ES-I3 (cell line): ENCODE measurements at regions not wholly inside any gene's neighbourhood (a gene's known extent, or its start where the extent isn't known, plus 50 kb on each side); places are given as distances from the start of the nearest gene placed in this dataset.

Experiments used
- H3K36me3 ChIP-seq: 2 replicates; pipeline ENCODE4 v1.6.1; 2013; ENCODE audit warnings: mild to moderate bottlenecking, low read length, control low read depth, moderate library complexity; ENCODE audit not compliant: insufficient read depth
- H3K4me1 ChIP-seq: 2 replicates; pipeline ENCODE4 v1.6.1; 2013; ENCODE audit warnings: mild to moderate bottlenecking, control low read depth, low read length; ENCODE audit not compliant: insufficient read depth
- H3K9ac ChIP-seq: 2 replicates; pipeline ENCODE4 v1.6.1; 2013; ENCODE audit warnings: low read depth, mild to moderate bottlenecking, low read length, moderate library complexity
- H3K9me3 ChIP-seq: 2 replicates; pipeline ENCODE4 v1.6.1; 2013; ENCODE audit warnings: mild to moderate bottlenecking, low read length, moderate library complexity; ENCODE audit not compliant: control insufficient read depth, insufficient read depth

GRCh38 chr13:72101768-72102400 is 234.9 kb upstream of the DACH1 start:
- H3K36me3 ChIP-seq = no peaks in the 10 kb centered on the region
- H3K9ac ChIP-seq = no peak overlapping the region
- H3K4me1 ChIP-seq = no peaks in the 10 kb centered on the region
- H3K9me3 ChIP-seq = no peaks in the 10 kb centered on the region

GRCh38 chr13:72100339-72100738 is 233.3 kb upstream of the DACH1 start:
- no peak overlapping the region for H3K9ac ChIP-seq
- no peaks in the 10 kb centered on the region for H3K36me3 ChIP-seq
- H3K9me3 ChIP-seq = no peaks in the 10 kb centered on the region
- no peaks in the 10 kb centered on the region for H3K4me1 ChIP-seq

DNA sequence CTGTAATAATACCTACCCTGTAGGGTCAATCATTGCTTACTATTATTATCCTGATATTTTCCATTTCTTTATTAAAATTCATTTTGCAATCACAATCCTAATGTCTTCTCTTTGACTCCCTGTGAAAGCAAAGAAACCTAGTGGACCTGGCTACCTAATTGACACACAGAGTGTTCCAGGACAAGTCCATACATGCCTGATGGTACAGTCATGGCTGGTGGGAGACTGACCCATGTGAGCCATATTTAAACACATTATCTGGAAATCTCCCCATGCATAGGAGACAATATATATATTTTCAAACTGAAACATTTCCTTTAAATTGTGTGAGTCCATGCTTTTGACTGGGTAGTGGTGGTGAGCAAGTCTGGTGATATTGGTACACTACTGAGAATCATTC is 230.6 kb upstream of the DACH1 start:
- H3K9ac ChIP-seq = no peak overlapping the region
- no peaks in the 10 kb centered on the region for H3K4me1 ChIP-seq
- H3K36me3 ChIP-seq = no peaks in the 10 kb centered on the region
- H3K9me3 ChIP-seq = no peaks in the 10 kb centered on the region

- Histone ChIP-seq H3K36me3 (no peaks in the 10 kb centered on the region), H3K9me3 (no peaks in the 10 kb centered on the region), H3K9ac (no peak overlapping the region), H3K4me1 (no peaks in the 10 kb centered on the region)
These were observed 226.3 kb upstream of the DACH1 start for GRCh38 chr13:72093262-72093661.

- H3K36me3 ChIP-seq = no peaks in the 10 kb centered on the region
- no peaks in the 10 kb centered on the region for H3K4me1 ChIP-seq
- H3K9me3 ChIP-seq = no peaks in the 10 kb centered on the region
- no peak overlapping the region for H3K9ac ChIP-seq
These were observed 207.7 kb upstream of the DACH1 start for GRCh38 chr13:72074663-72075062.

GRCh38 chr13:72072261-72072660 is 205.3 kb upstream of the DACH1 start:
- Histone ChIP-seq H3K4me1 (0 out of 2 replicates have a peak, but pooled peaks cover 5% of the 10 kb centered on the region), H3K36me3 (no peaks in the 10 kb centered on the region), H3K9ac (no peak overlapping the region), H3K9me3 (no peaks in the 10 kb centered on the region)

- 0 out of 2 replicates have a peak, but pooled peaks cover 5% of the 10 kb centered on the region for H3K4me1 ChIP-seq
- H3K36me3 ChIP-seq = no peaks in the 10 kb centered on the region
- no peak overlapping the region for H3K9ac ChIP-seq
- H3K9me3 ChIP-seq = no peaks in the 10 kb centered on the region
These were observed 204.7 kb upstream of the DACH1 start for GRCh38 chr13:72071713-72072112.

DNA sequence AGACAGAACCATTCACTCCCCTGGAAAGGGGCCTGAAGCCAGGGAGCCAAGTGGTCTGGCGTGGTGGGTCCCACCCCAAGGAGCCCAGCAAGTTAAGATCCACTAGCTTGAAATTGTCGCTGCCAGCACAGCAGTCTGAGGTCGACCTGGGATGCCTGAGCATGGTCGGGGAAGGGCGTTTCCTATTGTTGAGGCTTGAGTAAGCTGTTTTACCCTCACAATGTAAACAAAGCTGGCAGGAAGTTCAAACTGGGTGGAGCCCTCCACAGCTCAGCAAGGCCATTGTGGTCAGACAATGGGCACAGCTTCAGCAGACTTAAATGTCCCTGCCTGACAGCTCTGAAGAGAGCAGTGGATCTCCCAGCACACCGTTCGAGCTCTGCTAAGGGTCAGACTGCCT is 195.6 kb upstream of the DACH1 start:
- H3K36me3 ChIP-seq = no peaks in the 10 kb centered on the region
- no peak overlapping the region for H3K9ac ChIP-seq
- H3K4me1 ChIP-seq = peaks cover 5% of the 10 kb centered on the region
- H3K9me3 ChIP-seq = peaks cover 2% of the 10 kb centered on the region; the same call in 1 of the 2 replicates

DNA sequence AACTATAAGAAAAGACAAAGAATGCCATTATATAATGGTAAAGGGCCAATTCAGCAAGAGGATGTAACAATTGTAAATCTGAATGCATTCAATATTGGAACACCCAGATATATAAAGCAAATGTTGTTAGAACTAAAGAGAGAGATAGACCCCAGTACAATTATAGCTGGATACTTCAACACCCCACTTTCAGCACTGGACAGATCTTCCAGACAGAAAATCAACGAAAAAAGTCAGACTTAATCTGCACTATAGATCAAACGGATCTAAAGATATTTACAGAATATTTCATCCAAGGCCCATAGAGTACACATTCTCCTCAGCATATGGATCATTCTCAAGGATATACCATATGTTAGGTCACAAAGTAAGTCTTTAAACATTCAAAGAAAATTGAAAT is 194.6 kb upstream of the DACH1 start:
- H3K9me3 ChIP-seq = peaks cover 2% of the 10 kb centered on the region; the same call in 1 of the 2 replicates
- no peaks in the 10 kb centered on the region for H3K36me3 ChIP-seq
- H3K9ac ChIP-seq = no peak overlapping the region
- peaks cover 5% of the 10 kb centered on the region for H3K4me1 ChIP-seq

DNA sequence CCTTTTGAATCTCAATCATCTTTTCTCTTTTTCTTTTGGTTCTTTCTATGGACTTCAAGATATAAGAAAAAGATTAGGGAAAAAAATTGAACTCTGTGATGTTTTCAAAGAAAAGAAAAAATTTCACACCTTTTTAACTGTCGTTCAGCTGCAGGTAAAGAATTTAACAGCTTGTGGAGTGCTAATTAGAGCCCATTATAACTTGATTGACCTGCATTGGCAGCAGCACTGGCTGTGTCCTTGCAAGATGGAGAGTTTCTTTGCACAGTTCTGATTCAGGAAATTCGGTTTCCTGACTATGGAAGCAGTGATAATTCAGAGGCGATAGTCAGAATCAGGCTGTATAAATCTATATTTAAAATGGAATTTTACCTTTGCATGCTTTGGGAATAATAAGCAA is 183.2 kb upstream of the DACH1 start:
- Histone ChIP-seq H3K36me3 (no peaks in the 10 kb centered on the region), H3K4me1 (no peaks in the 10 kb centered on the region; the same call in 1 of the 2 replicates), H3K9me3 (peaks cover under 1% of the 10 kb centered on the region; the same call in 1 of the 2 replicates), H3K9ac (no peak overlapping the region)

DNA sequence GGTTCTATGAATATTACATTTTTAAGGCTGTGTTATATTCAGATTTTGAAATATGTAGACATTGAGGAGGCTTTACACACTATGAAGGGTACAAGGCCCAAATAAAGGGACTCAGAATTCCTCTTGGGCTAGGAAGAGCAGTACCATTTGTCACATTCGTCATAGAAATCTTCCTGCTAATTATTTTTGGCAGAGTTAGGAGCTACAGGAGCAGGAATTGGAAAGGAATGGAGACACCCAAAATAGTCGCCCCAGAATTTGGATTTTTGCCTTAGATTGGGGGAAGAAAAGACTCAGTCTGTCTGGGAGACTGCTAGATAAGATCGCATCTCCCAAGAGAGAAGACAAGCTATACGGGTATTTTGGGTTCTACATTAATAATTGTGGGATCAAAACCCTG is 176.4 kb upstream of the DACH1 start:
- Histone ChIP-seq H3K36me3 (no peaks in the 10 kb centered on the region), H3K4me1 (no peaks in the 10 kb centered on the region), H3K9me3 (no peaks in the 10 kb centered on the region), H3K9ac (no peak overlapping the region)

GRCh38 chr13:72041165-72041564 is 174.2 kb upstream of the DACH1 start:
- Histone ChIP-seq H3K36me3 (no peaks in the 10 kb centered on the region), H3K9ac (no peak overlapping the region), H3K9me3 (no peaks in the 10 kb centered on the region), H3K4me1 (no peaks in the 10 kb centered on the region)

DNA sequence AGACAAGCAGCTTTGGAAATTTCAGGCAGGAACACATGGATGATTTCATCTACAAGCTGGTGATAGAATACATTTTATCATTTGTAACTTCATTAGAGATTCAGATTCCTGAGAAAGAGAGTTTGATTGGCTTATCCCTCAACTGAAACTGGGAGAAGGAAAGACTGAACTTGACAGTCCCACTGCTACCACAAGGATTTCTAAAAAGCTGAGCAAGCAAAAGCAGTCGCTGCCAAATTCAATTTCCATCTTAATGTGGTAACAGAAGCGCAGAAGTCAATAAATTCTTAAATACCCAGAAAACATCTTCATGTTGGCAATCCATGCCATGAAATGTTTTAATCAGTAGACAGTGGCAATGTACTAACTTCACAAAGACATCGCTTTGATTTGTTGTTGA is 172.1 kb upstream of the DACH1 start:
- Histone ChIP-seq H3K36me3 (no peaks in the 10 kb centered on the region), H3K4me1 (no peaks in the 10 kb centered on the region), H3K9ac (no peak overlapping the region), H3K9me3 (no peaks in the 10 kb centered on the region)

- no peak overlapping the region for H3K9ac ChIP-seq
- H3K4me1 ChIP-seq = no peaks in the 10 kb centered on the region
- no peaks in the 10 kb centered on the region for H3K9me3 ChIP-seq
- no peaks in the 10 kb centered on the region for H3K36me3 ChIP-seq
These were observed 163.0 kb upstream of the DACH1 start for GRCh38 chr13:72029981-72030380.

- H3K4me1 ChIP-seq = no peaks in the 10 kb centered on the region
- H3K36me3 ChIP-seq = no peaks in the 10 kb centered on the region
- H3K9me3 ChIP-seq = no peaks in the 10 kb centered on the region
- H3K9ac ChIP-seq = no peak overlapping the region
These were observed 158.8 kb upstream of the DACH1 start for GRCh38 chr13:72025836-72026235.

- H3K4me1 ChIP-seq = no peaks in the 10 kb centered on the region
- H3K36me3 ChIP-seq = no peaks in the 10 kb centered on the region
- H3K9me3 ChIP-seq = no peaks in the 10 kb centered on the region
- no peak overlapping the region for H3K9ac ChIP-seq
These were observed 156.9 kb upstream of the DACH1 start for GRCh38 chr13:72023895-72024294.
